SU-DHL-6 (cell line): ENCODE measurements at regions not wholly inside any gene's neighbourhood (a gene's known extent, or its start where the extent isn't known, plus 50 kb on each side); places are given as distances from the start of the nearest gene placed in this dataset.
"Not testable (repeated sequence)": the region's sequence is repeated elsewhere in the genome, so short reads cannot be mapped to it uniquely, and the experiment has no call there.

ENCODE experiments used
- H2AFZ ChIP-seq: fragments of 200-600 bp; sonication (generic); 2 replicates; pipeline ENCODE4 v1.6.1; 2014; ENCODE audit warnings: low read depth, mild to moderate bottlenecking, moderate library complexity, mixed read lengths, antibody characterized with exemption, low read length; ENCODE audit not compliant: severe bottlenecking
- H3F3A ChIP-seq: fragments of 200-600 bp; shearing (Covaris generic); 2 replicates; pipeline ENCODE4 v1.6.0; 2016; ENCODE audit warnings: antibody characterized with exemption, mild to moderate bottlenecking; ENCODE audit not compliant: insufficient read depth
- H3K27ac ChIP-seq: fragments of 200-600 bp; sonication (generic); 2 replicates; pipeline ENCODE4 v1.5.1; 2016; ENCODE audit warnings: low read depth, mild to moderate bottlenecking, low read length, moderate library complexity, mixed read lengths
- H3K27me3 ChIP-seq: fragments of 200-600 bp; sonication (generic), shearing (Covaris generic); 2 replicates; pipeline ENCODE4 v1.6.0; 2014; ENCODE audit warnings: mild to moderate bottlenecking, low read length
- H3K36me3 ChIP-seq: fragments of 200-600 bp; sonication (generic); 2 replicates; pipeline ENCODE4 v1.6.1; 2014; ENCODE audit warnings: mild to moderate bottlenecking, low read length, mixed read lengths
- H3K4me2 ChIP-seq: fragments of 300-600, 200-600 bp; shearing (Covaris generic), sonication (generic); 2 replicates; pipeline ENCODE4 v1.6.0; 2014; ENCODE audit warnings: low read length, low read depth, mild to moderate bottlenecking; ENCODE audit not compliant: poor library complexity, severe bottlenecking
- H3K4me3 ChIP-seq: fragments of 200-600 bp; sonication (generic); 2 replicates; pipeline ENCODE4 v1.5.1; 2014; ENCODE audit warnings: antibody characterized with exemption, low read length, mild to moderate bottlenecking, mixed read lengths; ENCODE audit not compliant: insufficient read depth, poor library complexity, severe bottlenecking
- H3K79me2 ChIP-seq: fragments of 200-600 bp; sonication (generic); 2 replicates; pipeline ENCODE4 v1.6.1; 2014; ENCODE audit warnings: mild to moderate bottlenecking, low read length, moderate library complexity; ENCODE audit not compliant: insufficient read depth
- H3K9ac ChIP-seq: fragments of 200-600 bp; sonication (generic); 2 replicates; pipeline ENCODE4 v1.7.0; 2014; ENCODE audit warnings: mild to moderate bottlenecking, low read length
- H3K9me2 ChIP-seq: fragments of 200-600 bp; sonication (generic); replicated peaks from 2 replicates; pipeline ENCODE4 v1.6.1; 2014; ENCODE audit warnings: low read length; ENCODE audit not compliant: insufficient read depth
- H3K9me3 ChIP-seq: fragments of 200-600 bp; sonication (generic); 2 replicates; pipeline ENCODE4 v1.6.1; 2014; ENCODE audit warnings: low read length, mixed read lengths; ENCODE audit not compliant: insufficient read depth
- H4K20me1 ChIP-seq: fragments of 200-600 bp; sonication (generic); 2 replicates; pipeline ENCODE4 v1.6.1; 2014; ENCODE audit warnings: low read depth, mild to moderate bottlenecking, antibody characterized with exemption, low read length, moderate library complexity, mixed read lengths
- CTCF ChIP-seq: fragments of 200-600 bp; sonication (generic); IDR thresholded peaks from one replicate; pipeline ENCODE4 v1.5.1; 2017; ENCODE audit warnings: antibody characterized with exemption, mild to moderate bottlenecking, low read length, moderate library complexity; ENCODE audit not compliant: insufficient read depth, poor library complexity, severe bottlenecking
- EZH2phosphoT487 ChIP-seq: fragments of 200-600 bp; sonication (generic), shearing (Covaris generic); conservative IDR thresholded peaks from 2 replicates; pipeline ENCODE4 v1.6.1; 2018; ENCODE audit warnings: mild to moderate bottlenecking, antibody characterized with exemption, low read length, moderate library complexity, mixed read lengths

GRCh38 chr4:163709601-163710000, 215.1 kb downstream of the TMA16 start:
- Histone ChIP-seq H3K4me2 (no peak overlapping the region), H3K36me3 (no peaks in the 10 kb centered on the region), H2AFZ (no peak overlapping the region), H3K9ac (no peak overlapping the region), H3K79me2 (no peaks in the 10 kb centered on the region), H3K9me2 (no peaks in the 10 kb centered on the region), H3K27me3 (no peaks in the 10 kb centered on the region), H3F3A (no peaks in the 10 kb centered on the region), H3K9me3 (no peaks in the 10 kb centered on the region), H3K27ac (no peak overlapping the region), H4K20me1 (no peaks in the 10 kb centered on the region), H3K4me3 (no peak overlapping the region)
- TF ChIP-seq EZH2phosphoT487 (no peak), CTCF (no peak)

GRCh38 chr4:163710158-163710557, 215.7 kb downstream of the TMA16 start:
- Histone ChIP-seq H4K20me1 (no peaks in the 10 kb centered on the region), H3K4me3 (no peak overlapping the region), H3K9me3 (no peaks in the 10 kb centered on the region), H3K9ac (no peak overlapping the region), H3K4me2 (no peak overlapping the region), H3K9me2 (no peaks in the 10 kb centered on the region), H3K27me3 (no peaks in the 10 kb centered on the region), H3K79me2 (no peaks in the 10 kb centered on the region), H3K27ac (no peak overlapping the region), H3K36me3 (no peaks in the 10 kb centered on the region), H3F3A (no peaks in the 10 kb centered on the region), H2AFZ (no peak overlapping the region)
- TF ChIP-seq EZH2phosphoT487 (no peak), CTCF (no peak)

GRCh38 chr4:163724495-163724894, 230.0 kb downstream of the TMA16 start:
- H3K9me2 ChIP-seq, H3K27me3 ChIP-seq, H3K79me2 ChIP-seq, H4K20me1 ChIP-seq, H3K36me3 ChIP-seq, H3K4me3 ChIP-seq, H3K4me2 ChIP-seq, H2AFZ ChIP-seq, H3F3A ChIP-seq, H3K27ac ChIP-seq, H3K9me3 ChIP-seq, H3K9ac ChIP-seq: not testable (repeated sequence)

GRCh38 chr4:163726641-163727040, 232.2 kb downstream of the TMA16 start:
- Histone ChIP-seq H3K9ac (no peak overlapping the region), H3K4me2 (no peak overlapping the region), H3K27ac (no peak overlapping the region), H3K4me3 (no peak overlapping the region), H3K36me3 (no peaks in the 10 kb centered on the region), H3K27me3 (no peaks in the 10 kb centered on the region), H3K79me2 (no peaks in the 10 kb centered on the region), H3F3A (no peaks in the 10 kb centered on the region), H4K20me1 (no peaks in the 10 kb centered on the region), H2AFZ (no peak overlapping the region), H3K9me2 (no peaks in the 10 kb centered on the region), H3K9me3 (no peaks in the 10 kb centered on the region)
- no peak for TF ChIP-seq CTCF
- TF ChIP-seq EZH2phosphoT487 = no peak
